SK-N-SH (cell line): ENCODE measurements at regions not wholly inside any gene's neighbourhood (a gene's known extent, or its start where the extent isn't known, plus 50 kb on each side); places are given as distances from the start of the nearest gene placed in this dataset.

Experiments
- CTCF ChIA-PET: fragments of 300-600, 350-600 bp; formaldehyde crosslinking; extraction: SDS; loops from one replicate; lab custom pipeline; 2021; lab: Yijun Ruan, JAX
- POLR2A ChIA-PET: fragments of 350-600 bp; sonication (Branson Sonifier 250); formaldehyde crosslinking; extraction: SDS; loops from one replicate; lab custom pipeline; 2020; ENCODE audit warnings: antibody characterized with exemption, inconsistent platforms; lab: Yijun Ruan, JAX
- DNase-seq: peaks from one replicate; pipeline ENCODE4 v3.0.0; 2012
- H2AFZ ChIP-seq: fragments of 200-600 bp; sonication (generic); 2 replicates; pipeline ENCODE4 v1.8.1; 2016; ENCODE audit warnings: antibody characterized with exemption, mild to moderate bottlenecking, low read depth
- H3F3A ChIP-seq: fragments of 200-600 bp; sonication (generic); replicated peaks from 2 replicates; pipeline ENCODE3; 2016; ENCODE audit warnings: antibody characterized with exemption, mild to moderate bottlenecking; ENCODE audit not compliant: insufficient read depth
- H3K27ac ChIP-seq, 2 experiments: fragments of 200-500 bp in 1 of 2; fragments of 200-600 bp in 1 of 2; sonication (Bioruptor generic) in 1 of 2; sonication (generic), shearing (Covaris generic) in 1 of 2; 2 replicates each; pipeline versions ENCODE4 v1.5.1 to v1.6.1; 2014 to 2016; ENCODE audit warnings: low read depth in 2 of 2, inconsistent platforms in 1 of 2, low read length in 1 of 2, mild to moderate bottlenecking in 1 of 2, mixed read lengths in 1 of 2
- H3K27me3 ChIP-seq: fragments of 200-600 bp; sonication (generic), shearing (Covaris generic); 2 replicates; pipeline ENCODE4 v1.6.1; 2016; ENCODE audit warnings: mixed run types; ENCODE audit not compliant: insufficient read depth
- H3K36me3 ChIP-seq, 2 experiments: fragments of 200-500 bp in 1 of 2; fragments of 200-600 bp in 1 of 2; sonication (Bioruptor generic) in 1 of 2; sonication (generic) in 1 of 2; replicated peaks in 1 of 2; 2 replicates each; pipeline versions ENCODE3 to v1.5.1; 2014 to 2016; ENCODE audit warnings: low read length in 1 of 2, mild to moderate bottlenecking in 1 of 2; ENCODE audit not compliant: insufficient read depth in 2 of 2, control insufficient read depth in 1 of 2
- H3K4me1 ChIP-seq, 2 experiments: fragments of 200-500 bp in 1 of 2; fragments of 200-600 bp in 1 of 2; sonication (Bioruptor generic) in 1 of 2; sonication (generic), shearing (Covaris generic) in 1 of 2; 2 replicates each; pipeline versions ENCODE4 v1.5.1 to v1.6.1; 2014 to 2016; ENCODE audit warnings: low read depth in 1 of 2, low read length in 1 of 2, mixed run types in 1 of 2; ENCODE audit not compliant: insufficient read depth in 2 of 2, control insufficient read depth in 1 of 2
- H3K4me2 ChIP-seq: fragments of 200-600 bp; sonication (generic), shearing (Covaris generic); 2 replicates; pipeline ENCODE4 v1.6.1; 2017; ENCODE audit warnings: mixed run types
- H3K4me3 ChIP-seq, 2 experiments: fragments of 200-500 bp in 1 of 2; fragments of 200-600 bp in 1 of 2; sonication (Bioruptor generic) in 1 of 2; sonication (generic), shearing (Covaris generic) in 1 of 2; 2 replicates each; pipeline versions ENCODE4 v1.5.1 to v1.8.1; 2014 to 2016; ENCODE audit warnings: low read depth in 2 of 2, inconsistent platforms in 1 of 2, low read length in 1 of 2, mild to moderate bottlenecking in 1 of 2, mixed read lengths in 1 of 2, moderate library complexity in 1 of 2
- H3K79me2 ChIP-seq: fragments of 200-600 bp; sonication (generic); 2 replicates; pipeline ENCODE4 v1.8.1; 2017; ENCODE audit warnings: mild to moderate bottlenecking; ENCODE audit not compliant: insufficient read depth
- H3K9ac ChIP-seq: fragments of 200-600 bp; sonication (generic); 2 replicates; pipeline ENCODE4 v1.6.1; 2017; ENCODE audit warnings: mixed run types
- H3K9me2 ChIP-seq: fragments of 200-600 bp; sonication (generic); 2 replicates; pipeline ENCODE4 v1.6.1; 2017; ENCODE audit warnings: mixed run types
- H3K9me3 ChIP-seq: fragments of 200-600 bp; sonication (generic); 2 replicates; pipeline ENCODE4 v1.6.1; 2017; ENCODE audit warnings: mixed run types, mild to moderate bottlenecking, moderate library complexity
- H4K20me1 ChIP-seq: fragments of 200-600 bp; sonication (generic); 2 replicates; pipeline ENCODE4 v1.6.1; 2017; ENCODE audit warnings: mild to moderate bottlenecking, mixed run types; ENCODE audit not compliant: insufficient read depth
- CHD2 ChIP-seq: fragments of 150-350 bp; IDR thresholded peaks from 2 replicates; pipeline ENCODE4 v1.6.1; 2018; ENCODE audit warnings: low read length; ENCODE audit not compliant: partially characterized antibody
- CTCF ChIP-seq: fragments of 200-600 bp; sonication (generic); IDR thresholded peaks from 2 replicates; pipeline ENCODE4 v1.6.1; 2017; ENCODE audit warnings: antibody characterized with exemption, mild to moderate bottlenecking, moderate library complexity
- EP300 ChIP-seq, 2 experiments: IDR thresholded peaks; 2 replicates each; pipeline versions ENCODE4 v1.4.0 to v1.6.1; 2012; ENCODE audit warnings: borderline replicate concordance in 1 of 2, low read depth in 1 of 2, low read length in 1 of 2
- MEF2A ChIP-seq: IDR thresholded peaks from 2 replicates; pipeline ENCODE4 v1.4.0; 2012; ENCODE audit warnings: low read depth, borderline replicate concordance
- PBX3 ChIP-seq: IDR thresholded peaks from 2 replicates; pipeline ENCODE4; 2012
- POLR2AphosphoS5 ChIP-seq: IDR thresholded peaks from 2 replicates; pipeline ENCODE4 v1.6.1; 2012; ENCODE audit warnings: low read depth, low read length
- RXRA ChIP-seq: IDR thresholded peaks from 2 replicates; pipeline ENCODE4 v1.4.0; 2012; ENCODE audit warnings: low read depth, mild to moderate bottlenecking, borderline replicate concordance
- SMC3 ChIP-seq: IDR thresholded peaks from 2 replicates; pipeline ENCODE4 v1.6.1; 2012; ENCODE audit warnings: low read depth, low read length, improper control_type of control experiment
- TAF1 ChIP-seq: IDR thresholded peaks from 2 replicates; pipeline ENCODE4 v1.6.1; 2012; ENCODE audit warnings: low read depth, mild to moderate bottlenecking, low read length, moderate library complexity, borderline replicate concordance
- TEAD4 ChIP-seq: IDR thresholded peaks from 2 replicates; pipeline ENCODE4 v1.4.0; 2012; ENCODE audit warnings: mild to moderate bottlenecking, borderline replicate concordance; ENCODE audit not compliant: insufficient read depth
- YY1 ChIP-seq: IDR thresholded peaks from 2 replicates; pipeline ENCODE4 v1.4.0; 2012; ENCODE audit warnings: low read depth, mild to moderate bottlenecking
- WGBS: methylation state at CpG from one replicate; pipeline ENCODE4 v1.1.6; 2017; ENCODE audit warnings: low lambda C conversion rate; 5-methylcytosine and 5-hydroxymethylcytosine counted together
- TF ChIP-seq, protein P1 (sequence below): IDR thresholded peaks from 2 replicates; pipeline ENCODE4 v1.6.1; 2012; ENCODE audit warnings: mild to moderate bottlenecking, low read depth, low read length, moderate library complexity
- TF ChIP-seq, protein P2 (sequence below): IDR thresholded peaks from 2 replicates; pipeline ENCODE4 v1.4.0; 2012; ENCODE audit warnings: low read depth, borderline replicate concordance

GRCh38 chr5:125093776-125094175, 347.3 kb upstream of the ZNF608 start (continued):
- TF ChIP-seq TEAD4: peak; percentile 62; the same call in 1 of the 2 replicates
- TF ChIP-seq, protein P1, sequence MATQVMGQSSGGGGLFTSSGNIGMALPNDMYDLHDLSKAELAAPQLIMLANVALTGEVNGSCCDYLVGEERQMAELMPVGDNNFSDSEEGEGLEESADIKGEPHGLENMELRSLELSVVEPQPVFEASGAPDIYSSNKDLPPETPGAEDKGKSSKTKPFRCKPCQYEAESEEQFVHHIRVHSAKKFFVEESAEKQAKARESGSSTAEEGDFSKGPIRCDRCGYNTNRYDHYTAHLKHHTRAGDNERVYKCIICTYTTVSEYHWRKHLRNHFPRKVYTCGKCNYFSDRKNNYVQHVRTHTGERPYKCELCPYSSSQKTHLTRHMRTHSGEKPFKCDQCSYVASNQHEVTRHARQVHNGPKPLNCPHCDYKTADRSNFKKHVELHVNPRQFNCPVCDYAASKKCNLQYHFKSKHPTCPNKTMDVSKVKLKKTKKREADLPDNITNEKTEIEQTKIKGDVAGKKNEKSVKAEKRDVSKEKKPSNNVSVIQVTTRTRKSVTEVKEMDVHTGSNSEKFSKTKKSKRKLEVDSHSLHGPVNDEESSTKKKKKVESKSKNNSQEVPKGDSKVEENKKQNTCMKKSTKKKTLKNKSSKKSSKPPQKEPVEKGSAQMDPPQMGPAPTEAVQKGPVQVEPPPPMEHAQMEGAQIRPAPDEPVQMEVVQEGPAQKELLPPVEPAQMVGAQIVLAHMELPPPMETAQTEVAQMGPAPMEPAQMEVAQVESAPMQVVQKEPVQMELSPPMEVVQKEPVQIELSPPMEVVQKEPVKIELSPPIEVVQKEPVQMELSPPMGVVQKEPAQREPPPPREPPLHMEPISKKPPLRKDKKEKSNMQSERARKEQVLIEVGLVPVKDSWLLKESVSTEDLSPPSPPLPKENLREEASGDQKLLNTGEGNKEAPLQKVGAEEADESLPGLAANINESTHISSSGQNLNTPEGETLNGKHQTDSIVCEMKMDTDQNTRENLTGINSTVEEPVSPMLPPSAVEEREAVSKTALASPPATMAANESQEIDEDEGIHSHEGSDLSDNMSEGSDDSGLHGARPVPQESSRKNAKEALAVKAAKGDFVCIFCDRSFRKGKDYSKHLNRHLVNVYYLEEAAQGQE: no peak
- TF ChIP-seq EP300 (IDR thresholded peaks at IDR 0.05; ENCODE audit: borderline replicate concordance in 1 of 2, low read depth in 1 of 2, low read length in 1 of 2): peak in 1 of 2 experiments; percentile 76; a peak in 2 of 4 replicates
- TF ChIP-seq YY1: 0 out of 2 replicates have a peak, but pooled peaks have one; percentile 40
- no peak for TF ChIP-seq SMC3
- TF ChIP-seq, all 33 proteins: peak for 10

DNA sequence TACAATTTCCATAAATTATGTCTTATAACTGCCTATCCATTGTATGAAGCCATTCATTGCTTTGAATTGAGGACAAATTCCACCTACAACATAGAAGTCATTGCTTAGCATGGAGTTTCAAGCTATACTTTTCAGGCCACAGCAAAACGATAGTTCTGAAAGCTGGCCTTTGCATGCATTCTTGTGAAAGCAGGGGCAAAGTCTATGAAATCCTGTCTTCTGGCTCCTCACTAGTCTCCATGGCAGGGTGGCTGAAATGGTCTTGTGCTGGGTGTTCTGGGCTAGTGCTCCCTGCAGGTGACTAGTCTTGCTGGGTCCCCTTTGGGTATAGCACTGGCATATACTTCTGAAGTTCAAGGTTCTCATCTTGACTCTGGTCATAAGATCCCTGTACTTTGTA, 353.9 kb upstream of the ZNF608 start:
- CTCF ChIA-PET: interaction anchor here (0.7 kb wide), 1 partner anchor 13 kb away, joined by 3 read pairs; no protein-coding TSS in a partner anchor
- H3K27ac ChIP-seq: no peak overlapping the region
- no peak overlapping the region for H3K9ac ChIP-seq
- H3K27me3 ChIP-seq: no peaks in the 10 kb centered on the region
- H3F3A ChIP-seq: no peaks in the 10 kb centered on the region
- H3K4me3 ChIP-seq: no peak overlapping the region
- no peaks in the 10 kb centered on the region for H4K20me1 ChIP-seq
- no peak overlapping the region for H2AFZ ChIP-seq
- H3K79me2 ChIP-seq: no peaks in the 10 kb centered on the region
- whole genome bisulfite sequencing: 93% methylated on average over 1 of the region's 1 CpG
- H3K9me3 ChIP-seq: peaks cover 6% of the 10 kb centered on the region; the same call in 1 of the 2 replicates
- POLR2A ChIA-PET: no interaction called here
- H3K36me3 ChIP-seq: no peaks in the 10 kb centered on the region
- H3K4me1 ChIP-seq: no peaks in the 10 kb centered on the region; a peak in 1 of 4 replicates
- no peak for TF ChIP-seq PBX3
- no peak for TF ChIP-seq CHD2
- no peak for TF ChIP-seq RXRA
- no peak for TF ChIP-seq CTCF
- TF ChIP-seq TAF1: no peak
- TF ChIP-seq MEF2A: no peak
- TF ChIP-seq POLR2AphosphoS5: no peak
- no peak for TF ChIP-seq SMC3
- TF ChIP-seq, protein P2, sequence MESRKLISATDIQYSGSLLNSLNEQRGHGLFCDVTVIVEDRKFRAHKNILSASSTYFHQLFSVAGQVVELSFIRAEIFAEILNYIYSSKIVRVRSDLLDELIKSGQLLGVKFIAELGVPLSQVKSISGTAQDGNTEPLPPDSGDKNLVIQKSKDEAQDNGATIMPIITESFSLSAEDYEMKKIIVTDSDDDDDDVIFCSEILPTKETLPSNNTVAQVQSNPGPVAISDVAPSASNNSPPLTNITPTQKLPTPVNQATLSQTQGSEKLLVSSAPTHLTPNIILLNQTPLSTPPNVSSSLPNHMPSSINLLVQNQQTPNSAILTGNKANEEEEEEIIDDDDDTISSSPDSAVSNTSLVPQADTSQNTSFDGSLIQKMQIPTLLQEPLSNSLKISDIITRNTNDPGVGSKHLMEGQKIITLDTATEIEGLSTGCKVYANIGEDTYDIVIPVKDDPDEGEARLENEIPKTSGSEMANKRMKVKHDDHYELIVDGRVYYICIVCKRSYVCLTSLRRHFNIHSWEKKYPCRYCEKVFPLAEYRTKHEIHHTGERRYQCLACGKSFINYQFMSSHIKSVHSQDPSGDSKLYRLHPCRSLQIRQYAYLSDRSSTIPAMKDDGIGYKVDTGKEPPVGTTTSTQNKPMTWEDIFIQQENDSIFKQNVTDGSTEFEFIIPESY: no peak
- TF ChIP-seq YY1: no peak
- no peak for TF ChIP-seq EP300 (IDR thresholded peaks at IDR 0.05; ENCODE audit: borderline replicate concordance in 1 of 2, low read depth in 1 of 2, low read length in 1 of 2)
- H3K9me2 ChIP-seq: no peaks in the 10 kb centered on the region
- DNase-seq: no peak
- H3K4me2 ChIP-seq: no peak overlapping the region
